ENCODE measurements at regions not wholly inside any gene's neighbourhood (a gene's known extent, or its start where the extent isn't known, plus 50 kb on each side); places are given as distances from the start of the nearest gene placed in this dataset.

DNA sequence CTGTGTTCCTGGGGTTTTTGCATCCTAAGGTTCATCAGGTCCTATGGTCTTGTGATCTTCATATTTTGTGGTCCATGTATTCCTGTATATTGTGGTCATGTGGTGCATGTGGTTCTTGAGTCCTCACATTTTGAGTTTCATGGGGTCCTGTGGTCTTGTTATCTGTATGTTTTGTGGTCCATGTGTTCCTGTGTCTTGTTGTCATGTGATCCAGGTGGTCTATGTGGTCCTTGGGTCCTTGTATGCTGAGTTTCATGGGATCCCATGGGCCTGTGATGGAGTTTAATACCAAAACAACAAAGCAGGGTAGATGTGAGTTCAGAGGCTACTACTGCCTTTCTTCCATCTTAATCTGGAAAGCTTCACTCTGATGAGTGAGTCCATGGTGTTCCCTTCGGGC lies 166.4 kb downstream of the TMEM18 start:
- in situ Hi-C loops (cut with MboI; ENCODE audit: low sequenced_read_pairs in 4 of 4), result no loop called here
- Histone ChIP-seq H3K27me3 (no peaks in the 10 kb centered on the region), H3K27ac (no peak overlapping the region), H3K4me3 (no peak overlapping the region), H3K36me3 (no peaks in the 10 kb centered on the region), H3K9me3 (no peaks in the 10 kb centered on the region), H3K4me1 (no peaks in the 10 kb centered on the region)
- DNase-seq, result no peak
- intact Hi-C loops (cut with DNase I; ENCODE audit: low total_unique reads), result no loop called here
- ATAC-seq, result no peak
- TF ChIP-seq CTCF (IDR thresholded peaks at IDR 0.05 in 4 of 5, conservative IDR thresholded peaks at IDR 0.05 in 1 of 5) (no peak), POLR2A (IDR thresholded peaks at IDR 0.05) (no peak)

- TF ChIP-seq POLR2A (IDR thresholded peaks at IDR 0.05), result no peak
- no peak for TF ChIP-seq CTCF (IDR thresholded peaks at IDR 0.05 in 4 of 5, conservative IDR thresholded peaks at IDR 0.05 in 1 of 5)
- intact Hi-C loops (cut with DNase I; ENCODE audit: low total_unique reads), result no loop called here
- no peaks in the 10 kb centered on the region for H3K4me1 ChIP-seq
- H3K4me3 ChIP-seq, result no peak overlapping the region
- ATAC-seq, result no peak
- in situ Hi-C loops (cut with MboI; ENCODE audit: low sequenced_read_pairs in 4 of 4), result no loop called here
- H3K27me3 ChIP-seq, result no peaks in the 10 kb centered on the region
- no peaks in the 10 kb centered on the region for H3K36me3 ChIP-seq
- no peak for DNase-seq
- H3K27ac ChIP-seq, result no peak overlapping the region
- H3K9me3 ChIP-seq, result no peaks in the 10 kb centered on the region
These were observed 167.3 kb downstream of the TMEM18 start for GRCh38 chr2:509888-510287.

DNA sequence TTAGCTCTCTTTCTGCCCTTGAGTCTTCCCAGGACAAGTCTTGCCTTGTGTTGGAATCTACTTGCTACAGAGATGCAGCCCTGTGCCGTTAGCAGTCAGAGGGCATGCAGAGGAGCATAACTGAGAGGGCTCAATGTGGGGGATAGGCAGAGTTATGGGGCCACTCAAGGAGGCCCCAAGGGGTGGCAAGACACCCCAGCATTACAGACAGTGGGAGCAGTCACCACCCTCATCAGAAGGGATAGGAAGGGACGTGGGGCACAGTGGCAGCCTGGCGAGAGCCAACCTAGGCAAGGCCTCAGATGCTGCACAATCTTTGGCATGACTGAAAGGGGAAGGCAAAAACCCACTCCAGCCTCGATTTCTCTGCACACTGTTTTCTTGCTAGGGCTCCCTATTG lies 169.1 kb downstream of the TMEM18 start:
- no peak overlapping the region for H3K4me3 ChIP-seq
- H3K27me3 ChIP-seq, result no peaks in the 10 kb centered on the region
- H3K27ac ChIP-seq, result no peak overlapping the region
- intact Hi-C loops (cut with DNase I; ENCODE audit: low total_unique reads) (no loop called here), in situ Hi-C loops (cut with MboI; ENCODE audit: low sequenced_read_pairs in 4 of 4) (no loop called here)
- no peaks in the 10 kb centered on the region for H3K9me3 ChIP-seq
- DNase-seq (no peak), ATAC-seq (no peak)
- H3K36me3 ChIP-seq, result no peaks in the 10 kb centered on the region
- TF ChIP-seq POLR2A (IDR thresholded peaks at IDR 0.05), result no peak
- no peak for TF ChIP-seq CTCF (IDR thresholded peaks at IDR 0.05 in 4 of 5, conservative IDR thresholded peaks at IDR 0.05 in 1 of 5)
- no peaks in the 10 kb centered on the region for H3K4me1 ChIP-seq

DNA sequence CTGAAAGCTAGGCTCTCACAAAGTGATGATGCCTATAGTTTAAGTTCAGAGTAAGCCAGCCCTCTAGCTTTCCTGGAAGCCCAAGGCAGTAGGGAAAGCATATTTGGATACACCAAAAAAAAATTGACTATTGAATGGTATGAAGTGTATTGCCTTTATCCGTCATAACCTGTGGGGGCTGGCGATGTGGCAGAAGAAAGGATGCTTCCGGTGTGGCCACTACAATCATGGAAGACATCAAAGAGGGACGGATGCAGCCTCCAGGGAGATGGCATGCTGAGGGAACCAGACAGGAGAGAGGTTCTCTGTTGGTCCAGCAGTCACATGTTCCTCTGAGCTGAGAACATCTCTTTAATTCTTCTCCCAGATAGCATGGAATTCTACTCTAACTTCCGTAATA lies 170.3 kb downstream of the TMEM18 start:
- DNase-seq (no peak), ATAC-seq (no peak)
- intact Hi-C loops (cut with DNase I; ENCODE audit: low total_unique reads) (no loop called here), in situ Hi-C loops (cut with MboI; ENCODE audit: low sequenced_read_pairs in 4 of 4) (no loop called here)
- no peak overlapping the region for H3K27ac ChIP-seq
- no peak for TF ChIP-seq CTCF (IDR thresholded peaks at IDR 0.05 in 4 of 5, conservative IDR thresholded peaks at IDR 0.05 in 1 of 5)
- TF ChIP-seq POLR2A (IDR thresholded peaks at IDR 0.05), result no peak
- H3K4me3 ChIP-seq, result no peak overlapping the region
- no peaks in the 10 kb centered on the region for H3K36me3 ChIP-seq
- no peaks in the 10 kb centered on the region for H3K9me3 ChIP-seq
- no peaks in the 10 kb centered on the region for H3K4me1 ChIP-seq
- H3K27me3 ChIP-seq, result no peaks in the 10 kb centered on the region

DNA sequence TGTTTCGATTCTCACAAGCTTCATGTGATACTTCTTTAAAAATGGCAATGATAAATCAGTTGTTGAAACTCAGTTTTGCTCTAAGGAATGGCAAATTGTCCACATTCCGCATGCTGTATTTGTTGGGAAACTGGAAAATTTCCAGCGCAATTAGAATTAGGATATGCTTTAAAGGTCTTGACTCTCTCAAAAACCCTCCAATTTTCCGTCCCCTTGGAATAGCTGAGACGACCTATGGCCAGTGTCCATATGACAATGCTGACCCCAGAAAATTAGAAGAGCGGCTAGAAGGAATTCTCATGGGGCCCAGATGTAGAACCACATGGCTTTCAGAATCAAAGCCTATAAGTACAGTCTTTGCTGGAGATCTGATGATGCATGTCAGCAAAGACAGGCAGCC lies 170.8 kb downstream of the TMEM18 start:
- Histone ChIP-seq H3K4me1 (no peaks in the 10 kb centered on the region), H3K9me3 (no peaks in the 10 kb centered on the region), H3K36me3 (no peaks in the 10 kb centered on the region), H3K27ac (no peak overlapping the region), H3K27me3 (no peaks in the 10 kb centered on the region), H3K4me3 (no peak overlapping the region)
- intact Hi-C loops (cut with DNase I; ENCODE audit: low total_unique reads), result no loop called here
- ATAC-seq, result no peak
- in situ Hi-C loops (cut with MboI; ENCODE audit: low sequenced_read_pairs in 4 of 4), result no loop called here
- TF ChIP-seq CTCF (IDR thresholded peaks at IDR 0.05 in 4 of 5, conservative IDR thresholded peaks at IDR 0.05 in 1 of 5), result no peak
- TF ChIP-seq POLR2A (IDR thresholded peaks at IDR 0.05), result no peak
- DNase-seq, result no peak

Measured in gastrocnemius medialis (tissue), 4 donors.